C4-2B (cell line): ENCODE measurements at regions not wholly inside any gene's neighbourhood (a gene's known extent, or its start where the extent isn't known, plus 50 kb on each side); places are given as distances from the start of the nearest gene placed in this dataset.

Experiments
- ZFX ChIP-seq: fragments of 450-650 bp; IDR thresholded peaks from 2 replicates; pipeline ENCODE4 v1.6.1; 2017
- TF ChIP-seq, protein P1 (sequence below): fragments of 450-650 bp; conservative IDR thresholded peaks from 2 replicates; pipeline ENCODE4 v1.5.1; 2017; ENCODE audit warnings: mild to moderate bottlenecking

DNA sequence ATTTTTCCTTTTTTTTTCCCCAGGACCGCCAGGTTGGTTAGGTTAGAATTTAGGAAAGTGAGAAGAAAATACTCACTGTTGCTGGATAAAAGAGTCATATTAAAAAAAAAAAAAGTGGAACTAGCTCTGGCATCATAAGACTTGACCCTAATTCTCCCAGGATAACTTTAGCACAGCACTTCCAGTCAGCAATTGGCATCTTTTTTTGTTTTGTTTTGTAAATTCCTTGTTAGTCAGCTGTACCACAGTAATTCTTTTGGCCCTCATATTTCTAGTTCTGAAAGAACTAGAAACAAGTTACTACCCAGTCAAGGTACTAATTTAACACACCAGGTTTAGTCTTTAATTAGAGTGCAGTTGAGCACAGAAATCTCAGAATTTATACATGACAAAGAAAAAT, 873.5 kb upstream of the POU3F3 start:
- TF ChIP-seq, protein P1, sequence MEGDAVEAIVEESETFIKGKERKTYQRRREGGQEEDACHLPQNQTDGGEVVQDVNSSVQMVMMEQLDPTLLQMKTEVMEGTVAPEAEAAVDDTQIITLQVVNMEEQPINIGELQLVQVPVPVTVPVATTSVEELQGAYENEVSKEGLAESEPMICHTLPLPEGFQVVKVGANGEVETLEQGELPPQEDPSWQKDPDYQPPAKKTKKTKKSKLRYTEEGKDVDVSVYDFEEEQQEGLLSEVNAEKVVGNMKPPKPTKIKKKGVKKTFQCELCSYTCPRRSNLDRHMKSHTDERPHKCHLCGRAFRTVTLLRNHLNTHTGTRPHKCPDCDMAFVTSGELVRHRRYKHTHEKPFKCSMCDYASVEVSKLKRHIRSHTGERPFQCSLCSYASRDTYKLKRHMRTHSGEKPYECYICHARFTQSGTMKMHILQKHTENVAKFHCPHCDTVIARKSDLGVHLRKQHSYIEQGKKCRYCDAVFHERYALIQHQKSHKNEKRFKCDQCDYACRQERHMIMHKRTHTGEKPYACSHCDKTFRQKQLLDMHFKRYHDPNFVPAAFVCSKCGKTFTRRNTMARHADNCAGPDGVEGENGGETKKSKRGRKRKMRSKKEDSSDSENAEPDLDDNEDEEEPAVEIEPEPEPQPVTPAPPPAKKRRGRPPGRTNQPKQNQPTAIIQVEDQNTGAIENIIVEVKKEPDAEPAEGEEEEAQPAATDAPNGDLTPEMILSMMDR: no peak
- no peak for TF ChIP-seq ZFX
